Heart left ventricle (tissue), 13 donors: ENCODE measurements at regions not wholly inside any gene's neighbourhood (a gene's known extent, or its start where the extent isn't known, plus 50 kb on each side); places are given as distances from the start of the nearest gene placed in this dataset.

Experiments
- POLR2A ChIP-seq, 2 donors: fragments of 450-650 bp; IDR thresholded peaks; one replicate each; pipeline ENCODE4 v1.6.1; 2017; ENCODE audit warnings: antibody characterized with exemption in 2 of 2, mild to moderate bottlenecking in 2 of 2, moderate library complexity in 2 of 2
- TF ChIP-seq, protein P1 (sequence below), 12 donors: fragments of 200-600 bp; sonication (generic) in 4 of 12; IDR thresholded peaks; one replicate each; pipeline versions ENCODE4 v1.5.0 to v1.8.0; 2018 to 2022; ENCODE audit warnings: antibody characterized with exemption in 12 of 12, mild to moderate bottlenecking in 5 of 12
- donor health status: ischemic (EF 13 %, LVEDD 7.1; RV severe dilation, severe dysfunction).
- donor health status: DM: no; HTN: yes; CAD: no.
- donor health status: DM: no; HTN: no; CAD: no.
- donor health status: ischemic (EF 25% LVEDD 6.9; RV normal size, moderate dysfunction).
- donor health status: ischemic (EF 25% LVEDD 5.7; RV mildly dilated, moderate dysfunction).
- donor health status: ischemic (EF 35%, LVEDD 5.7; RV mildly dilated, moderate dysfunction).
- donor health status: nonischemic (EF 11% LVEDD 7.7; RV severe dilation, severe dysfunction).
- donor health status: DM: yes; HTN: yes; CAD: no.
- donor health status: PGD.
- donor health status: ischemic (EF 29% LVEDD 5.4; RV normal size, mild dysfunction).
- donor health status: nonischemic (EF 23%, LVEDD 6.1; RV moderate dilation, normal function).

- TF ChIP-seq POLR2A (IDR thresholded peaks at IDR 0.05) = no peak
- TF ChIP-seq, protein P1, sequence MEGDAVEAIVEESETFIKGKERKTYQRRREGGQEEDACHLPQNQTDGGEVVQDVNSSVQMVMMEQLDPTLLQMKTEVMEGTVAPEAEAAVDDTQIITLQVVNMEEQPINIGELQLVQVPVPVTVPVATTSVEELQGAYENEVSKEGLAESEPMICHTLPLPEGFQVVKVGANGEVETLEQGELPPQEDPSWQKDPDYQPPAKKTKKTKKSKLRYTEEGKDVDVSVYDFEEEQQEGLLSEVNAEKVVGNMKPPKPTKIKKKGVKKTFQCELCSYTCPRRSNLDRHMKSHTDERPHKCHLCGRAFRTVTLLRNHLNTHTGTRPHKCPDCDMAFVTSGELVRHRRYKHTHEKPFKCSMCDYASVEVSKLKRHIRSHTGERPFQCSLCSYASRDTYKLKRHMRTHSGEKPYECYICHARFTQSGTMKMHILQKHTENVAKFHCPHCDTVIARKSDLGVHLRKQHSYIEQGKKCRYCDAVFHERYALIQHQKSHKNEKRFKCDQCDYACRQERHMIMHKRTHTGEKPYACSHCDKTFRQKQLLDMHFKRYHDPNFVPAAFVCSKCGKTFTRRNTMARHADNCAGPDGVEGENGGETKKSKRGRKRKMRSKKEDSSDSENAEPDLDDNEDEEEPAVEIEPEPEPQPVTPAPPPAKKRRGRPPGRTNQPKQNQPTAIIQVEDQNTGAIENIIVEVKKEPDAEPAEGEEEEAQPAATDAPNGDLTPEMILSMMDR (IDR thresholded peaks at IDR 0.05) = no peak
These were observed 58.9 kb upstream of the ANKH start for GRCh38 chr5:14930486-14930885.
